CD4-positive, alpha-beta T cell treated with Interleukin-4 for 1 hour (primary cell): ENCODE measurements at regions not wholly inside any gene's neighbourhood (a gene's known extent, or its start where the extent isn't known, plus 50 kb on each side); places are given as distances from the start of the nearest gene placed in this dataset.

Source experiments
- DNase-seq, 2 donors: peaks; one replicate each; pipeline ENCODE4 v3.0.0-alpha.2; 2020 to 2022

DNA sequence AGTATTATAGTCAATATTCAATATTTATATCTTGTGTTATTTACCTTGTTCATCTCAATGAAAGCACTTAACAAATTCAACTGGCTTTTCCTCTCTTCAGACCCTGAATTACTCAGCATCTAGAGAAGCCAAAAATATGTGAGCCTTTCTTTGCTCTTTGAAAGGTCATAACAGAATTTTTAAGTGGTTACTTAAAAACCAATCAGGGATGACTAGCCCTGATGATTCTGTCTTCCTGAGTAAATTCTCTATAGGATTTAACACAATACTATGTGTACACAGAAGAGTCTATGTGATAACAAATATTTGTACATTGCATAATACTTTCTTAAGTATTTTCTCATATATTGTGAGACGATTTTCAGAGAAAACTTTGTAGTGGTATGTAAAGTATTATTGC lies 546.3 kb downstream of the MAT2B start:
- DNase-seq, result no peak

DNA sequence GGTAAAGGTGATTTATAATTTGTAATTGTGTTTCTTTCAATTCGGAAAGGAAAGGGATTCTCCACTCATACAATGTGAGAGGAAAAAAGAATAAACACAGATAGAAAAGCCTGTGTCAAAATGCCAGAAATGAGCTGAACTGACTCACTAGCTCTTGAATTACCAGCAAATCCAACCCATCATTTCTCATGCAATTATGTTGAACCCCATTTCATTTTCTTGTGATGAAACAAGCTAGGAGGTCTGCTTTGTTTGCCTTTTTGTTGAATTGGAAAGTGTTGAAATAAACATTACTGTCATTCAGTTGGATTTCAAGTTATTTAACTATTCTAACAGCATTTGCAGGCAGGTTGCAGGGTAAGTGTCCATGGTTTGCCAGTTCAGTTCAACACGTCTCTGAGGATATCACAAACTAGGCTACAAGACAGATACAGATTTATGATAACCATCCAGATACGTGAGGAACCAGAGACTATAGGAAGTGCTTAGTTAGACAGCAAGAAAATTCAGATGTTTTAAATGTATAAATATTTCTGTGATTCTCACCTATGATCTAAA lies 547.2 kb downstream of the MAT2B start:
- no peak for DNase-seq

DNA sequence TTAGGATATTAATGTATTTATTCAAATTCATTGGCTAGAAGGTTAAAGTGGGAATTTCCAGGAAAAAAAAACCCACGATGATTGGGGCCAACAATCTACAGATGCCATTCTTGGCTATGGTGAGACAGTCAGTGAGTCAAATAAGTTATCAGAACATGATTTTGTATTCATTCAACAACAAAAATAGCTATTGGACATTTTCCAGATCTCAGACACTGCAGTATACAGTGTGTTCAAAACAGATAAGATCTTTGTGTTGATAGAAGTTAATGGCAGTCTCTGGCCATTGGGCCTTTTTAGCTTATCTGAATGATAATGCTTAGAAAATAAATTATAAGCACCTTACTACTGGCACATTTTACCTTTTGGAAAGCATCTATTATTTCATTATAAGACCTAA lies 547.7 kb downstream of the MAT2B start:
- DNase-seq, result no peak

DNA sequence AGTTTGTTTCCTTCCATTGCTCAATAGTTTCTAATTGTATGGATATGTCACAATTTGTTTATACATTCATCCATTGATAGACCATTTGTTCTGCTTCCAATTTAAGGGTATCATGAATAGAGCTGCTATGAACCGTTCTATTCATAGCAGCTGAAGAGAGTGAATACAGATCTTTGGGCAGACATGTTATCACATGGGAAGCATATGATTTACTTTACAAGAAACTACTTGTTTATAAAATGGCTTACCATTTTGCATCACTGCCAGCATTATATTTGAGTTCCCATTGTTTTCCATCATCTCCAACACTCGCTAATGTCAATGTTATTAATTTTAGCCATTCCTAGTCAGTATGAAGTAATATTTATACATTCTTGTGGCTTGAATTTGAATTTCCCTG lies 549.0 kb downstream of the MAT2B start:
- DNase-seq, result no peak

DNA sequence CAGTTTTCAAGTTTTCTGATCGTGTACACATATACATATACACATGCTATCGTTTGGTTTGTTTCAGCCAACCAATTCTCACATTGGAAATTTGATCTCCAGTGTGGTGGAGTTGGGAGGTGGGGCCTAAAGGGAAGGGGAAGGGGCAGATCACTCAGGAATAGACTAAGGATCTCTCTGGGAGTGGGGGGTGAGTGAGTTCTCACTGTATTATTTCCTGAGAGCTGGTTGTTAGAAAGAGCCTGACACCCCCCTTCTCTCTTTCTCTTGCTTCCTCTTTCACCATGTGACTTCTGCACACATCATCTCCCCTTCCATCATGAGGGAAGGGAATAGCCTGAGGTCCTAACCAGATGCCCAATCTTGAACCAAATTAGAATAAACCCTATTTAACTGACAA lies 551.7 kb downstream of the MAT2B start:
- no peak for DNase-seq

DNA sequence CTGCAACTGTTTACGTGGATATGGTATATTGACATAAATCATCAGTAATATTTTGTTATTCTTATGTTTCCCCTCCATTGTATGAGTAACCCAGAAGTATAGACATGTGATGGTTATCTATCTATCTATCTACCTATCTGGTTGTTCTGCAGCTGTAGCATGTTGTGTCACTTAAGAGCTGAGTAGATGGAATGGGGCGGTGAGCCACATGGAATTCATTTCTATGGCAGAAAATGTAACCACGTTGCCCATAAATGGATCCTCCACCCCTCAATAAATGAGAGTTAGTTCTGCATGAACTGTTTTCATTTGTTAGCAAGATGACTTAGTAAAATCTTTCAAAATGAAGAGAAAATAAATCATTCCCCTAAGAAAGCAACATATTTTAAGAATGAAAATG lies 553.2 kb downstream of the MAT2B start:
- no peak for DNase-seq

DNA sequence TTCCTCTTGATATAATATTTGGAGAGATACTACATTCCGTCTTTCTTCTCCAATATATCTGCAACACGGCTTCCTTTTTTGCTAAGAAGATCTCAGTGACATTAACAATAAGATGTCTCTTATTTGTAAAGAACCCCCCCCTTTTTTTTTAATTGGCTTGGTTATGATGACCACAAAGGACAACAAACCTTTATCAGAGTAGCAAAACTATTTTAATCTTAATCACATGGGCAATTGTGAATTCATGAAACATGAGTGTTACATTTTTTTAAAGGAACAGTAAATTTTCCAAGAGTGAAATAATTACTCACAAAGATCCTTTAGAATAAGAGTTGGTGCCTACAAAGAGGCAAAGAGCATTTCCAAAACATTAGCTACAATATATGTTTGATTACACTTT lies 554.1 kb downstream of the MAT2B start:
- no peak for DNase-seq

DNA sequence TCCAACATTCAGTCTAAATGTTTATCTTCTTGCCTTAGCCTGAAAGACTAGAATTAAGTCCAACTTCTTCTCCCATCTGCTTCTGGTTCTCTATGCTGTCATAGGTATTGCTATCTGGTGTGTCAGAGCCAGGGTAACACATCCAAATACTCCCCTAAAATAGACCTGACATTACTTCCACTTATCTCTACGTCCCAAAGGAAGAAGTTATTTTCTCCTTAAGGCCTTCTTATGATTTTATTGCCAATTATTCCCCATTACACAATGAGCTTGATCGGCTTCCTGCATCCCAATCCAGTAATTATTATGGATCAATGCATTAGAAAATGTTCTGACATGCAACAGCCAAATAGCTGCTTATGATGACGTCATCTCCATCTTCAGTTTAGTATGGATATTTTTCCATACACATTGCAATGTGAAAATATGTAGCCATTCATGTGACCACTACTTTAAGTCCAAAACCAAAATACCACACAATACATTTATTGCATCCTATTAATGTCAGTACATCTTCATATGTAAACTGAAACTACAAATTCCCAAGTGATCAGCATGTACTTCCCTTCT lies 555.5 kb downstream of the MAT2B start:
- no peak for DNase-seq

DNA sequence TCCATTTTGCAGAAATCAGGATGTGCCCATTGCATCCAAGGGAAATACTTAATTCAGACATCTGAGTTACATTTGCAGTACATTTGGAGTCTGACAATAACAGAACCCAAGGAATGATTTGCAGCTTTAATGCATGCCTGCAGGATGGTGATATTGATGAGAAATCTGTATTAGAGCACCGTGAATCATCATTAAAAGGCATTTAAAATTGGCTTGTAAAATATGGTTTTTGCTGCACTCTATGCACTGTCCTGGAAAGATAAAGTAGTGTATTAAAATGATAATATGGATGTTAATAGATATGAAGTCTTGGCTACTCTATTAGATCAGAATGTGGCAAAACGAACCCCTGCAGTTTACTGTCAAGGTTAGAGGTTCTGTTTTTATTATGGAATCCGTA lies 556.9 kb downstream of the MAT2B start:
- DNase-seq, result no peak

DNA sequence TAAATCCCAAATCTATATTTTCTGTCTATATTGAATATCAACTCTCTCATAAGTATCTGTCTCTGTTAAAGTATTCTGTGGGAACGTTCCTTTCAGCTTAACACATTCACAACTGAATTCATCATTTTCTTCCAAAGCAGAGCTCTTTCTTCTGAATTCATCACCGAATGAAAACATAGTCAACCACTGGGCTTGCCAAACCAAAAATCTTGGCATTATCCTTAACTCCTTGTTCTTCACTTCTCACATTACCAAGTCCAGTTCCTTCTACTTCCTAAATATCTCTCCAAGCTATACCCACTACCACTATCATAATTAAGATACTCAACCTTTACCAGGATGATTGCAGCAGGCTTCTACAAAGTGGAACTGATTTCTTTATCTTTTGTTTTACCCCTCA lies 559.8 kb downstream of the MAT2B start:
- DNase-seq, result no peak

DNA sequence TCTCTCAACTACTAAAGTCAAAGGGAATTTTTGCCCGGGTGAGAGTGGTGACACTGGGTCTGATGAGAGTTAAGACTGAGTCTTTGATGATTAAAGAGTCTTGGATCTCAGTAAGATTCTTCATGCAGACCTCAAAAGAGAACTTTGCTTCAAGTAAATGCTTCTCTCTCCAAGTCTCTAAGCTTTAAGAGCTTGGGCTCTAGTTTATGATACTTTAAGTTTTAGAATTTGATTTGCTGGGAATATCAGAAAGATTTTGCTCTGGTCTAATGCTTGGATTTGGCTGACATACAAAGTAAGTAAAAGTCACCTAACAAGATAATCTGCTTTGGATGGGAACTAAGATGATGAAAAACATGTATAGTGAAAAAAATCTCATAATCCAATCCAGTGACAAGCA lies 566.3 kb downstream of the MAT2B start:
- no peak for DNase-seq

DNA sequence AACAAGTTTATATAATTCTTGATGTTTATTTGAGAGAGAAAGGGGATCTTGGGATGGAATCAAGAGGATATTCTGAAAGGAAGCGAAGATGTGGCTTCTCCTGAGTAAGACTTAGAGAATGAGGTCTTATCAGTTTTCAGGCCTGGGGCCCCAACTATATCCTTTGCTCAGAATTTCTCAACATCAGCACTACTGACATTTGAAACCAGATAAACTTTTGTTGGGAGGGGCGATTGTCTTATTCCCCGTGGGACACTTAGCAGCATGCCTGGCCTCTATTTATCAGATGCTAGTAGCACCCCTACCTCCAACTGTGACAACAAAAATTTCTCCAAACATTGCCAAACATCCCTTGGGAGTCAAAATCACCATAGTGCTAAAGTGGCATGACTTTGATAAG lies 567.7 kb downstream of the MAT2B start:
- no peak for DNase-seq

DNA sequence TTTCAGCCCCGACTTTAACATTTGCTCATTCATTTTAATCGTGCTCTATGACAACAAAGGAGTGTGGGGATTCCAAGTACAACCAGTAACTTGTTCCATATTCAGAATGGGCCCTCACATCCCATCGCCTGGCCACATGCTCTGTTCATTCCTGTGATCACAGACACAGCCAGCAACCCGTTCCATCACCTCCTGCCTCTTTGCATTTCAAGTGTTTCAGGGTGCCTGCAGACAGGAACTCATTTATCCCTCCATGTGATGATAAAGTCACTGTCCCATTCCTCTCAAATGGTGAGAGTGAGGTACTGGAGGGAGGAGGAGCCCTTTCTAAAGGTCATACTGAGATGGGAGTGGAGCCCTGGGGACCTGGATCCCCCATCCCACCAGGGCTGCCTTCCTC lies 571.1 kb downstream of the MAT2B start:
- DNase-seq, result no peak

DNA sequence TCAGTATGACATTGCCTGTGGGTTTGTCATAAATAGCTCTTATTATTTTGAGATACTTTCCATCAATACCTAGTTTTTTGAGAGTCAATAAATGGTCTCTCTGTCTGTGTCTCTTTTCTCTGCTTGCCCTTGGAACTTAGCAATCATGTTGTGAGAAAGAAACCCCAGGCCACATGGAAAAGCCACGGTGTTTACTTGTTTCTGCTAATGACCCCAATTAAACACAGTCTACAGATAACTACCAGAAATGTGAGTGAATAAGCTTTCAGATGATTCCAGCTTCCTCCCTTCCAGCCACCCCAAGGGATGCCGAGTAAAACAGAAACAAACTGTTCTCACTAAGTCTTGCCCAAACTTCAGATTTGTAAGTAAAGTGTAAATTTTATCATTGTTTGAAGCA lies 584.9 kb downstream of the MAT2B start:
- no peak for DNase-seq

DNA sequence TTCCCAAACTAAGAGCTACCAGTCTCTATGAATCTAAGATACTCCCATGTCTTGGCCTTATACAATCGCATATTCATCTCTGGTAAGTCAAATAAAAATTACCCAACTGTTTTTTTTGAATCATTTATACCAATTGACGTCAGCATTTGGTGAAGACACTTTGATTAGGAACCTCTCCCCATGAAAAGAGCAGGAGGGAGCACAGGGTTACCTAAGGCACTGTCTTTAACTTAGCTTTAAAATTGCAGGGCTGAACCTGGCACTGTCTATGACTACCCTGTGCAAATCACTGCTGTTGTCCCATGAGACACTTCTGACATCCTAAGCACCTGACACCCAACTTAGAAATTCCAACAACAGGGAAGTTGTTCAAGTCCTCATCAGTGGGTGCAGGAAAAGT lies 586.4 kb downstream of the MAT2B start:
- no peak for DNase-seq

DNA sequence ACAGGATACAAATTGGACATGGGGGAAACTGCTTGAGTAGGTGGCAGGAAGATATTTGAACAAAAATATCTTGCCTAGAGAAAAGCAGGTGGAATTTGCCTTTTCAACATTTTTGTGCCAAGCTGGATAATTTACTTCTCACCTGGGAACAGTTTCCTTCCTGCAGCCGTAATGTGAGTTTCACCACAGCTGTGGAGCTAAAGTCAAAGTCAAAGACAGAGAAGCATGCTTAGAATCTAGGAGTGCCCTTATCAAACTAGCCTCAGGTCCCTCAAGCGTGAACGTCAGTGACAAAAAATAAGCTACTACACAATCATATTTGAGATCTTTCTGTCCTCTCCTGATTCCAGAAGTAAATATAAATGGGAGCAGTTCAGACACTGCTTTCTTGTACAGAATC lies 588.9 kb downstream of the MAT2B start:
- no peak for DNase-seq

DNA sequence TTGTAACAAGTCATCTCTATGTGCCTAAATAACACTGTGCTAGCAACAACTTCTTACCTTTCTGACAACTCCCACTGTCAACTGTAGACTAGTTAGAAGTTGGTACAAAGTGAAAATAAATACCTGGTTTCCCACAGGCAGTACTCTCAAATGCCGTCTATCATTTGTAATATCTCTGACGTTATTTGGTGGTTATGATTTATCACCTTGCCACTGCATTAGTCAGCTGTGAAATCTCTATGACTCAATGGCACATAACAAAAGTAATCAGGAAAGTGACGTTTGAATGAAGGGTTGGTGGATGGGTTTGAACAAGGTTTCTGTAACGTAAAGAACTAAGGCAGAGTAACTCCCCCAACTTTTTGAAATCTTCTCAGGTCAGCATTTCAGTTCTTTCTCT lies 592.3 kb downstream of the MAT2B start:
- DNase-seq, result no peak

DNA sequence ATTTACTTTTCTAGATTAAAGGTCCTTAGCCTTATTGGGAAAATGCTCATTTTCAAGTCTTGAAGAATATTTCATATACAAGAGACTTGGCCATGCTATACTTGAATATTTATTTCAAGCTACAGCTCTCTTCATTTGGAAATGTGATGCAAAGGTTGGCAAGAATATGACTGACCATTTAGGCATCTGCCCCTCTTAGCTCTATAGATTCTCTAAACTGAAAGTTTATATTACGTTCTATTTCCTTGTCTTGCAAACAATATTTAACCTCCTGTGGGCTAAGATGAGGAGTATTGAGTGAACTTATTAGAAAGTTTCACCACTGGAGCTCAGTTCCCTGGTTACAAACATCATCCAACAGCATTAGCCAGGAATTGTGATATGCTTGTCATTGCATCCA lies 593.1 kb downstream of the MAT2B start:
- DNase-seq, result no peak

DNA sequence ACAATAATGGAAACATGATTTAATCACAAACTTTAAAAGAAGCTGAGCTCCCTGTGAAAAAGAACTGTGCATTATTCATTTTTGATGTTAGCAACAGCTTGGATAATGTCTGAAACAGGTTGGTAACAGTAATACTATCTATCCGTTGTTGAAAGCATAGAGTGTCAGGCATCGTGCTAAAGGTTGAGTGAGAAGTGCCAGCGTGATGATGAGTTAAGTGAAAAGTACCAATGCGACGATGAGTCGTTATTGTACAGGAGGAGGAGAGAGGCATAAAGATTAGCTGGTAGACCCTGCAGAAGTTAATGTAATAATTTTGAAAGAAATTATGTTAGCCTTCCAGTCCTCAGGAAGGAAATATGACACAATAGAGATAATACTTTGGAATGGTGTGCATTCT lies 593.6 kb downstream of the MAT2B start:
- no peak for DNase-seq

DNA sequence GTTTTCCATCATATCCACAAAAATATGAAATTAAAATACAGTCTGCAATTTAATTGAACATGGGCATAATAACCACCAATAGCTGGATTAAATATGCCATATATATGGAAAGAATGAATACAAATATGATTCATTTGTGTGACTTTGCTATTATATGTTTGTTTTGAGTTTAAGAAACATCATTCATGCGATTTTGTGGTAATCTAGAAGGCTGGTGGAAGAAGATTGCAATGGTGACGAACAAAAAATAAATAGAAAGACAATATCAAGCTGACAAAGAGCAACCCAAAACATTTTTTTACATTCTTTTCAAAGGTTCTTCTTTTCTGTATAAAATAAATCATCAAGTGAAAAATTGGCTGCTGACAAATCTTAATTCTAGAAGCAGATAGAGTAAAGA lies 610.0 kb downstream of the MAT2B start:
- no peak for DNase-seq

DNA sequence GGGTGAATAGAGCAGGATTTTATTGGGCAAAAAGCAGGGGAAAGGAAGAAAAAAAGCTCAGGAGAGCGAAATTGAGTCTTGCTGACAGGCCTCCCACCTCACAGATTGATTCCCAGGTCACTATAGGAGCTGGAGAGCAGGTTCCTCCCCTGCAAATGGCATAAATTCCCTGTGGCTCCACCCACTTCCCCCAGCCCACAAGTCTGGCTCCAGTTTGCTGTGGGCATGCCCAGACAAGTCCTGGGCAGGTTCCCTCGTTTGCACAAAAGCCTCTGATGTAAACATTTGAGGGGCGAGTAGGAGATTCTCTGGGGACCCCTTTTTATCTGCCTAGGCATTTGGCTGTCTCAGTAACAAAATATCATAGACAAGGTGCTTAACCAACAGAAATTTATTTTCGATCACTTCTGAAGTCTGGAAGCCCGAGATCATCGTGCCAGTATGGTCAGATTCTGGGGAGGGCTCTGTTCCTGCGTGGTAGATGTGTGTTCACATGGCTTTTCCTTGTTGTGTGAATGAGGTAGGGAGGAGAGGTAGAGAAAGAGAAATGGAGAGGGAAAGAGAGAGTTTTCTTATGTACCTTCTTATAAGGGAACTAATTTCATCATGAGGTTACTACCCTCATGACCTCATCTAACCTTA lies 614.5 kb downstream of the MAT2B start:
- DNase-seq, result no peak

DNA sequence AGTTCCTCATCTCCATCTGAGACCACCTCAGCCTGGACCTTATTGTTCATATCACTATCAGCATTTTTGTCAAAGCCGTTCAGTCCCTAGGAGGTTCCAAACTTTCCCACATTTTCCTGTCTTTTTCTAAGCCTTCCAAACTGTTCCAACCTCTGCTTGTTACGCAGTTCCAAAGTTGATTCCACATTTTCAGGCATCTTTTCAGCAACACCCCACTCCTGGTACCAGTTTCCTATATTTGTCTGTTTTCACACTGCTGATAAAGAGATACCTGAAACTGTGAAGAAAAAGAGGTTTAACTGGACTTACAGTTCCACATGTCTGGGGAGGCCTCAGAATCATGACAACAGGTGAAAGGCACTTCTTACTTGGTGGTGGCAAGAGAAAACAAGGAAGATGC lies 622.1 kb downstream of the MAT2B start:
- no peak for DNase-seq

DNA sequence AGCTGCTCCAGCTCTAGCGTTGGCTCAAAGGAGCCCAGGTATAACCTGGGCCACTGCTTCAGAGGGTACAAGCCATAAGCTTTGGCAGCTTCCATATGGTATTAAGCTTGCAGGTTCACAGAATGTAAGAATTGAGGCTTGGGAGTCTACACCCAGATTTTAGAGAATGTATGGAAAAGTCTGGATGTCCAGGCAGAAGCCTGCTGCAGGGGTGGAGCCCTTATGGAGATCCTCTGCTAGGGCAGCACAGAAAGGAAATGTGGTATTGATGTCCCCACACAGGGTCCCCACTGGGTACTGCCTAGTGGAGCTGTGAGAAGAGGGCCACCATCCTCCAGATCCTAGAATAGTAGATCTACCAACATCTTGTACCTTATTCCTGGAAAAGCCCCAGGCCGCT lies 626.9 kb downstream of the MAT2B start:
- no peak for DNase-seq

DNA sequence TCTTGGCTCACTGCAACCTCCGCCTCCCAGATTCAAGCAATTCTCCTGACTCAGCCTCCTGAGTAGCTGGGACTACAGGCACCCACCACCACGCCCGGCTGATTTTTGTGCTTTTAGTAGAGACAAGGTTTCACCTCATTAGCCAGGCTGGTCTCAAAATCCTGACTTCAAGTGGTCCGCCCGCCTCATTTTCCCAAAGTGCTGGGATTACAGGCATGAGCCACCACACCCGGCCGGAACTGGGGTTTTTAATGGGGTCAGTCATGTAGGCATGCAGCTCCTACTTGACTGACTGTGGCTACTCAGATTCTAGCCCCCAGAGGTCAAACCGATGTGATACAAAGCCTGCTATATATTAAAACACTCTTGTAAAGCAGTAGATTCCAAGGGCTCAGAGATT lies 631.7 kb downstream of the MAT2B start:
- DNase-seq, result no peak

DNA sequence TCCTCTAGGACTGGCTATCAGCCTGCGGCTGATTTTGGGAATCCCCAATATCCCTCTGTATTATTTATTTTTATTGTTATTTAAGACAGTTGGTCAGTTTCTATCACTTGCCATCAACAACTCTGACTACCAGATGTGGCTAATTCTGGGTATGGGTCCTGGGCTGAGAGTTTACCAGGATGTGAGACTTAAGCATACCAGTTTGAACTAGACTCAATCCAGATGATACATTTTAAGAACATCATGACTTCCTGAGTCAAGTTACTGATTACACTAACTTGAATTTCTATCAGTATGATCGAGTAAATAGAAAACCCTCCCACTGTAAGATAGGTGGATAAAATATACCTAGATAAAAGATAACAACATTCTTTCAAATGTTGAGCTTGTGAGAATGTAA lies 634.0 kb downstream of the MAT2B start:
- no peak for DNase-seq
